Ishikawa (cell line): ENCODE measurements at regions not wholly inside any gene's neighbourhood (a gene's known extent, or its start where the extent isn't known, plus 50 kb on each side); places are given as distances from the start of the nearest gene placed in this dataset.

Experiments
- CREB1 ChIP-seq: IDR thresholded peaks from 2 replicates; pipeline ENCODE4 v1.6.1; 2012; ENCODE audit warnings: low read depth
- EGR1 ChIP-seq: IDR thresholded peaks from 2 replicates; pipeline ENCODE4 v1.6.1; 2012
- EP300 ChIP-seq: IDR thresholded peaks from 2 replicates; pipeline ENCODE4 v1.6.1; 2012; ENCODE audit warnings: borderline replicate concordance
- MAX ChIP-seq: IDR thresholded peaks from 2 replicates; pipeline ENCODE4 v1.6.1; 2012
- RAD21 ChIP-seq: IDR thresholded peaks from 2 replicates; pipeline ENCODE4 v1.6.1; 2012; ENCODE audit warnings: low read depth
- REST ChIP-seq: IDR thresholded peaks from 2 replicates; pipeline ENCODE4 v1.6.1; 2012; ENCODE audit warnings: low read depth, mild to moderate bottlenecking
- TAF1 ChIP-seq: IDR thresholded peaks from 2 replicates; pipeline ENCODE4 v1.6.1; 2012; ENCODE audit warnings: low read depth, mild to moderate bottlenecking
- TCF12 ChIP-seq: IDR thresholded peaks from 2 replicates; pipeline ENCODE4 v1.6.1; 2012; ENCODE audit warnings: low read depth
- TEAD4 ChIP-seq: IDR thresholded peaks from 2 replicates; pipeline ENCODE4 v1.6.1; 2012
- YY1 ChIP-seq: IDR thresholded peaks from 2 replicates; pipeline ENCODE4 v1.6.1; 2012; ENCODE audit warnings: low read depth

- TF ChIP-seq TAF1 (no peak), EGR1 (no peak), TEAD4 (no peak), MAX (no peak), CREB1 (no peak), EP300 (no peak), YY1 (no peak), RAD21 (no peak), REST (no peak), TCF12 (no peak)
These were observed 215.0 kb upstream of the CDIN1 start for GRCh38 chr15:36364377-36364776.
